AG04450 (cell line): ENCODE measurements at regions not wholly inside any gene's neighbourhood (a gene's known extent, or its start where the extent isn't known, plus 50 kb on each side); places are given as distances from the start of the nearest gene placed in this dataset.

Experiments
- CTCF ChIA-PET: fragments of 300-600, 350-600 bp; formaldehyde crosslinking; extraction: SDS; loops from one replicate; lab custom pipeline; 2022; ENCODE audit warnings: antibody characterized with exemption, inconsistent platforms; lab: Charles Lee
- POLR2A ChIA-PET: fragments of 350-600 bp; formaldehyde crosslinking; extraction: SDS; loops from one replicate; lab custom pipeline; 2021; ENCODE audit warnings: antibody characterized with exemption, inconsistent platforms; lab: Yijun Ruan, JAX
- DNase-seq: peaks from one replicate; pipeline ENCODE4 v3.0.0-alpha.2; 2011; ENCODE audit warnings: low read depth, low spot score
- H3K27ac ChIP-seq: one replicate; pipeline ENCODE4 v1.5.1; 2012; ENCODE audit warnings: low read depth, low read length, control low read depth
- H3K27me3 ChIP-seq: one replicate; pipeline ENCODE4 v1.6.0; 2012; ENCODE audit warnings: low read length; ENCODE audit not compliant: control insufficient read depth, insufficient read depth
- H3K4me3 ChIP-seq: 2 replicates; pipeline ENCODE4 v1.5.1; 2011; ENCODE audit warnings: mild to moderate bottlenecking, low read depth, low read length, control low read depth
- H3K9me3 ChIP-seq: 2 replicates; pipeline ENCODE4 v1.5.1; 2012; ENCODE audit warnings: low read length; ENCODE audit not compliant: control insufficient read depth, insufficient read depth
- CTCF ChIP-seq: IDR thresholded peaks from 2 replicates; pipeline ENCODE4 v1.5.1; 2011; ENCODE audit warnings: low read depth, low read length, control low read depth, inconsistent platforms

GRCh38 chr12:77151030-77151429 lies 85.7 kb upstream of the E2F7 start:
- Histone ChIP-seq H3K4me3 (no peak overlapping the region), H3K27ac (no peak overlapping the region), H3K9me3 (no peaks in the 10 kb centered on the region), H3K27me3 (no peaks in the 10 kb centered on the region)
- POLR2A ChIA-PET: no interaction called here
- no peak for TF ChIP-seq CTCF
- CTCF ChIA-PET: interaction anchor here (1.1 to 5.6 kb wide), 2 partner anchors 151 to 536 kb away, joined by 3 to 128 read pairs; no protein-coding TSS in a partner anchor
- no peak for DNase-seq

DNA sequence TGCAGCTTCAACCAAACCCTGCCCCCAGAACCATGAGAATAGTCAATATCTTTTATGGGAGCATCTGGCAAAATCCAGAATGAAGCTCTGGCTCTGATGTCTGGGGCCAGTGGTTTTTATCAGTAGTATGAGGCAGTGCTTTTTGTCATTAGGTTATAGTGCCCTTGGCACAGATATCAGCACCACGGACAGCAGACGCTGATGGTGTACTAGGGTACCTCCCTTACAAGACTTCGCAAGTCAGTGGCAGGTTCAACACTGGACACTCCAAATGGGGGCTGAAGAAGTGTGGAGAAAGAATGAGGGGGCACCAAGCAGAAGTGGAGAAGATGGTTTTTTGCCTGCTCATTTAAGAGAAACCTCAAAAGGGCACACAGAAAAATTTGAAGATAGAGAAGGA lies 68.2 kb upstream of the E2F7 start:
- ChIA-PET POLR2A (no interaction called here), CTCF (interaction anchor here (0.6 kb wide), 1 partner anchor 241 kb away, joined by 3 read pairs; no protein-coding TSS in a partner anchor)
- DNase-seq: no peak
- no peak for TF ChIP-seq CTCF
- no peak overlapping the region for H3K27ac ChIP-seq
- H3K4me3 ChIP-seq: no peak overlapping the region
- H3K27me3 ChIP-seq: no peaks in the 10 kb centered on the region
- H3K9me3 ChIP-seq: no peaks in the 10 kb centered on the region

GRCh38 chr12:77131977-77132490 lies 66.7 kb upstream of the E2F7 start:
- POLR2A ChIA-PET: no interaction called here
- CTCF ChIA-PET: no interaction called here
- no peak for TF ChIP-seq CTCF
- H3K27ac ChIP-seq: no peak overlapping the region
- H3K9me3 ChIP-seq: no peaks in the 10 kb centered on the region
- H3K4me3 ChIP-seq: no peak overlapping the region
- no peak for DNase-seq
- H3K27me3 ChIP-seq: no peaks in the 10 kb centered on the region

GRCh38 chr12:77130193-77130592 lies 64.8 kb upstream of the E2F7 start:
- ChIA-PET POLR2A (no interaction called here), CTCF (interaction anchor here (1.1 kb wide), 1 partner anchor 22 kb away, joined by 3 read pairs; no protein-coding TSS in a partner anchor)
- TF ChIP-seq CTCF: no peak
- Histone ChIP-seq H3K9me3 (no peaks in the 10 kb centered on the region), H3K27ac (no peak overlapping the region), H3K27me3 (no peaks in the 10 kb centered on the region), H3K4me3 (no peak overlapping the region)
- no peak for DNase-seq

DNA sequence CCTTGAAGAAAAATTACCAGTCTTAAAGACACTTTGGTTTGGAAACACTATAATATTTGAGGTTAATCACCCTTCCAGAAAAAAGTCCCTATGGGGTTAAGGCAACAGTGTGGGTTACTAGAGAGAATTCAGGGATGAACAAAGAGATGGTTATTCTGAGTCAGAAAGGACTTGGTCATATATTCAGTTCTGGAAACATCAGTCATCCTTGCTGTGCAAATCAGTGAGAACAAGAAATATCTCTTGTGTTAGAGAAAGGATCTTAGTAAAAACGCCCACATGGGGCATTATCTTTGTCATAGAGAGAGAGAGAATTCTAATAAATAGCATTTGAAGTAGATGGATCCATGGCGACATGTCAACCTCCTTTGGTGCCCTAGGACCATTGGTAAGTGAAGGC lies 59.4 kb upstream of the E2F7 start:
- Histone ChIP-seq H3K27me3 (no peaks in the 10 kb centered on the region), H3K9me3 (no peaks in the 10 kb centered on the region), H3K27ac (no peak overlapping the region), H3K4me3 (no peak overlapping the region)
- TF ChIP-seq CTCF: no peak
- no peak for DNase-seq
- POLR2A ChIA-PET: no interaction called here
- CTCF ChIA-PET: no interaction called here
